GM12892 (cell line): ENCODE measurements at regions not wholly inside any gene's neighbourhood (a gene's known extent, or its start where the extent isn't known, plus 50 kb on each side); places are given as distances from the start of the nearest gene placed in this dataset.

Experiments
- POLR2A ChIP-seq: IDR thresholded peaks from 2 replicates; pipeline ENCODE4 v1.6.1; 2011; ENCODE audit warnings: low read depth, low read length, control low read depth
- POLR2AphosphoS5 ChIP-seq: IDR thresholded peaks from 2 replicates; pipeline ENCODE4 v1.6.1; 2011; ENCODE audit warnings: low read depth, low read length, control low read depth
- TAF1 ChIP-seq: IDR thresholded peaks from 2 replicates; pipeline ENCODE4 v1.6.1; 2011; ENCODE audit warnings: low read depth, mild to moderate bottlenecking, control low read depth, low read length, borderline replicate concordance

GRCh38 chr12:76206039-76206676 is 121.7 kb upstream of the NAP1L1 start:
- no peak for TF ChIP-seq POLR2AphosphoS5
- no peak for TF ChIP-seq POLR2A
- no peak for TF ChIP-seq TAF1
